Heart right ventricle (tissue), 16 donors: ENCODE measurements at regions not wholly inside any gene's neighbourhood (a gene's known extent, or its start where the extent isn't known, plus 50 kb on each side); places are given as distances from the start of the nearest gene placed in this dataset.

Experiments
- ATAC-seq, 8 donors: fragments of 200-7000 bp; cut with Tn5 transposase; one replicate each; pipeline ENCODE4 v1.9.1; 2020; ENCODE audit warnings: mild to moderate bottlenecking in 8 of 8, moderate library complexity in 8 of 8, moderate number of reproducible peaks in 1 of 8
- DNase-seq, 2 donors: peaks; one replicate each; pipeline ENCODE4 v3.0.0-alpha.2; 2020
- H3K27ac ChIP-seq, 10 donors: fragments of 200-600 bp; sonication (generic) in 2 of 10; one replicate each; pipeline versions ENCODE4 v1.5.0 to v1.8.0; 2020 to 2022; ENCODE audit warnings: mild to moderate bottlenecking in 3 of 10
- H3K27me3 ChIP-seq, 7 donors: fragments of 200-600 bp; one replicate each; pipeline ENCODE4 v1.8.0; 2021 to 2022; ENCODE audit warnings: mild to moderate bottlenecking in 2 of 7
- H3K36me3 ChIP-seq, 9 donors: fragments of 200-600 bp; sonication (generic) in 1 of 9; one replicate each; pipeline versions ENCODE4 v1.5.0 to v1.8.0; 2020 to 2022; ENCODE audit warnings: mild to moderate bottlenecking in 2 of 9
- H3K4me1 ChIP-seq, 9 donors: fragments of 200-600 bp; sonication (generic) in 1 of 9; one replicate each; pipeline versions ENCODE4 v1.5.0 to v1.8.0; 2020 to 2022; ENCODE audit warnings: mild to moderate bottlenecking in 4 of 9
- H3K4me3 ChIP-seq, 10 donors: fragments of 200-600 bp; sonication (generic) in 2 of 10; one replicate each; pipeline versions ENCODE4 v1.5.0 to v1.8.0; 2020 to 2022; ENCODE audit warnings: mild to moderate bottlenecking in 7 of 10, moderate library complexity in 2 of 10
- H3K9me3 ChIP-seq, 11 donors: fragments of 200-600 bp in 10 of 11; sonication (generic) in 2 of 11; one replicate each; pipeline versions ENCODE4 v1.5.0 to v1.8.0; 2013 to 2022; ENCODE audit warnings: mild to moderate bottlenecking in 2 of 11, control low read depth in 1 of 11, moderate library complexity in 1 of 11
- CTCF ChIP-seq, 9 donors: fragments of 200-600 bp; sonication (generic) in 2 of 9; IDR thresholded peaks; one replicate each; pipeline versions ENCODE4 v1.5.0 to v1.8.0; 2021 to 2022; ENCODE audit warnings: antibody characterized with exemption in 9 of 9, mild to moderate bottlenecking in 5 of 9, moderate library complexity in 1 of 9
- WGBS, 2 donors: extraction: QIAGEN DNeasy Blood & Tissue Kit; methylation state at CpG; one replicate each; pipeline ENCODE4 v1.1.7; 2013; ENCODE audit warnings: inconsistent platforms in 1 of 2; 5-methylcytosine and 5-hydroxymethylcytosine counted together
- intact Hi-C, 10 donors: fragments of 100-400 bp; cut with DNase I; formaldehyde crosslinking; loops; one replicate each; pipeline versions ENCODE4 v1.11.1 to v1.14.2; 2022
- donor health status: Arrhythmogenic right ventricular cardiomyopathy.
- donor health status: ischemic (EF 13 %, LVEDD 7.1; RV severe dilation, severe dysfunction).
- donor health status: healthy with polysubstance abuse.
- donor health status: DM: no; HTN: yes; CAD: no.
- donor health status: DM: no; HTN: no; CAD: no.
- donor health status: ischemic (EF 25% LVEDD 6.9; RV normal size, moderate dysfunction).
- donor health status: ischemic (EF 25% LVEDD 5.7; RV mildly dilated, moderate dysfunction).
- donor health status: healthy.
- donor health status: DM: yes; HTN: yes; CAD: no.
- donor health status: Ischemic cardiomyopathy.
- donor health status: ischemic (EF 35%, LVEDD 5.7; RV mildly dilated, moderate dysfunction).
- donor health status: nonischemic (EF 11% LVEDD 7.7; RV severe dilation, severe dysfunction).
- donor health status: DM: yes; HTN: yes; CAD: no.
- donor health status: PGD.
- donor health status: ischemic (EF 29% LVEDD 5.4; RV normal size, mild dysfunction).
- donor health status: nonischemic (EF 23%, LVEDD 6.1; RV moderate dilation, normal function).

- peaks cover 0 to 33% (median 24%) of the 10 kb centered on the region in 9 donors for H3K4me1 ChIP-seq
- no peak for DNase-seq
- TF ChIP-seq CTCF (IDR thresholded peaks at IDR 0.05), result no peak
- H3K4me3 ChIP-seq, result no peak overlapping the region
- no peaks in the 10 kb centered on the region for H3K36me3 ChIP-seq
- H3K9me3 ChIP-seq, result no peaks in the 10 kb centered on the region
- no peak for ATAC-seq
- 62 to 76% methylated on average over 3 of the region's 3 CpGs for WGBS, 2 donors
- peak overlapping the region; percentile 43 to 77 (median 72) for H3K27ac ChIP-seq
- H3K27me3 ChIP-seq, result no peaks in the 10 kb centered on the region
- intact Hi-C loops, result loop anchor here in 2 of 10 donors (10.0 kb wide), 2 partner anchors 137 to 157 kb away; no protein-coding TSS in a partner anchor
These were observed 105.8 kb upstream of the GAP43 start for GRCh38 chr3:115517457-115518050.

- Histone ChIP-seq H3K36me3 (no peaks in the 10 kb centered on the region), H3K27me3 (no peaks in the 10 kb centered on the region), H3K9me3 (no peaks in the 10 kb centered on the region), H3K27ac (peak overlapping the region; percentile 43 to 77 (median 72)), H3K4me1 (peaks cover 0 to 33% (median 19%) of the 10 kb centered on the region in 9 donors), H3K4me3 (no peak overlapping the region)
- 26 to 37% methylated on average over 4 of the region's 4 CpGs for WGBS, 2 donors
- peak; percentile 91 to 98 (median 96) for ATAC-seq
- TF ChIP-seq CTCF (IDR thresholded peaks at IDR 0.05), result no peak
- peak; percentile 74 to 87 for DNase-seq
- intact Hi-C loops, result loop anchor here in 2 of 10 donors (10.0 kb wide), 2 partner anchors 137 to 157 kb away; no protein-coding TSS in a partner anchor
These were observed 105.0 kb upstream of the GAP43 start for GRCh38 chr3:115518100-115518852.

- no peak for TF ChIP-seq CTCF (IDR thresholded peaks at IDR 0.05)
These were observed 103.1 kb upstream of the GAP43 start for GRCh38 chr3:115520241-115520640.

DNA sequence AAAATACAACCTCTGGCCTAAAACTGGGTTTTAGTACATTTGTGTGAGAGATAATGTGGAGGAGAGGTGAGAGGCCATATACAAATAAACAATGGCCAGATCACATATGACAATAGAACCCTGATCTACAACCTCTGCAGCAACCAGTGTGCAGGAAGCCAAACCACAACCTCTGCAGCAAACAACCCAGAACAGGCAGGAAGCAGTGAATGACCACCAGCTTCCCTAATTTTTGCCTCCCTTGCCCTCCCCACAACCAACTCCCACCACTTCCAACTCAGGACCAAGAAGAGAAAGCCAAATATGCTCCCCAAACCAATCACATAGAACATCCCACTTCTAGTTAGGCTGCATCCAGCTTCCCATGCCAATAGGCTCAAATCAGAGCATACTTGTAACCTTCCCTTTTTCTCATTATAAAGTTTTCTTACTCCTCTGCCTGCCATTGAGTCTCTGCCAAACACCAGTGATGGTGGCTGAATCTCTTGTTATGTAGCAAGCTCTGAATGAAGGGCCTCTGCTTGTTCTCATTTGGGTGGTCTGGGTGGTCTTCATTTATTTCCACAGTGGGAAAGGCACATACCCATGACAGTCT lies 102.6 kb upstream of the GAP43 start:
- Histone ChIP-seq H3K9me3 (no peaks in the 10 kb centered on the region), H3K4me1 (peaks cover 0 to 48% (median 16%) of the 10 kb centered on the region in 9 donors), H3K27me3 (no peaks in the 10 kb centered on the region), H3K36me3 (no peaks in the 10 kb centered on the region), H3K27ac (no peak overlapping the region), H3K4me3 (no peak overlapping the region)
- ATAC-seq, result no peak
- intact Hi-C loops, result no loop called here
- no peak for TF ChIP-seq CTCF (IDR thresholded peaks at IDR 0.05)
- no peak for DNase-seq

More at GRCh38 chr3:115520241-115520640, 103.1 kb upstream of the GAP43 start:
- intact Hi-C loops, result no loop called here
- Histone ChIP-seq H3K36me3 (no peaks in the 10 kb centered on the region), H3K4me1 (peaks cover 0 to 43% (median 16%) of the 10 kb centered on the region in 9 donors), H3K27me3 (no peaks in the 10 kb centered on the region), H3K27ac (no peak overlapping the region), H3K4me3 (no peak overlapping the region), H3K9me3 (no peaks in the 10 kb centered on the region)
- DNase-seq (no peak), ATAC-seq (no peak)
- 84 to 93% methylated on average over 2 of the region's 2 CpGs for WGBS, 2 donors
